ENCODE measurements at regions not wholly inside any gene's neighbourhood (a gene's known extent, or its start where the extent isn't known, plus 50 kb on each side); places are given as distances from the start of the nearest gene placed in this dataset.

DNA sequence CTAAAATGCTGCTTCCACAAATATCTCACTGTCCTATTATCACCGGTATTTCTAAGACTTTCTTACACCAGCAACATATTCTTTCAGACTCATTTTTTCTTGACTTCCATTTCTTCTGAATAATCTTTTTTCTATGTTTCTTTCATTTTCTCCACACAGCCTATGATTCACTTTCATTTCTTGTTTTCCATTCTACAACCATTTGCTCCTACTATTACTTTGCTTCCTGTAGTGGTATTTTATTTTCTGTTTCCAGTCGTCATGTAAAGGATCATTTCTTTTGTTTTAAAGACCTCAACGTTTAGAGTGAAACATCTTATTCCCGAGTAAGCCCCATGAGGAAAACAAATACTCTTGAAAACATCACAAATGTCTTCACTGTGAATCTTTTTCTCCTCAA, 182.2 kb upstream of the MDGA2 start:
- DNase-seq (ENCODE audit: low read depth), result no peak

DNA sequence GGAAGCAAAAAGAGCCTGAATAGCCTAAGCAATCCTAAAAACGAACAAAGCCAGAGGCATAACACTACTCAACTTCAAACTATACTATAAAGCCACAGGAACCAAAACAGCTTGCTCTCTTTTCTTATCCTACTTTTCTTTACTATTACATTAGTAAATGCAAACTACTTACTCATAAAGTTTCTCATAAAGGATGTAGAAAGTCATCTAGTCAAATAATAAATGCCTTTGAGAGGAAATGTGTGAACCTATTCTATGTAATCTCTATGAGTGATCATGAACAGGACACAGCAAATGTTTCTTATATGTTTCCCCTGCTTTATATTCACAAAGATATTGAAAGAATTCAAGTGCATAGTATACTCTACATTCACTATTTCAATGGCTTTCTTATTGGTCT, 176.9 kb upstream of the MDGA2 start:
- no peak for DNase-seq (ENCODE audit: low read depth)

DNA sequence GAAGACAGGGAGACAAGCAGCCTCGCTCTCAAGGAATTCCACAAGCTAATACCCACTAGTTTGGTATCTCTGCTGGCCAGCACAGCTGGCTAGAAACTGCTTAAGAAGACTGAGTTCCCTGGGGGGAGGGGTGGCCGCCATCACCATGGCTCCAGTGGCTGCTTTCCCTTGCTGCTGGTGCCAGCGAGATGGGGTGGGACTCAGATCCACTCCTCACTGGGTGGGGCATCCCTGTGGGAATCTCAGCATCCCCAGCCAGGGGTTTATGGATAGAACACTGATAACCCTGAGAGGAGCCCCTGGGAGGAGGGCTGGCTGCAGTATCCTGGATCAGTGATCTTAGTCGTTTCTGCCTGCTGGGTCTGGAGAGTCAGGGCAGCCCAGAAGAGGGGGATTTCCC, 170.6 kb upstream of the MDGA2 start:
- no peak for DNase-seq (ENCODE audit: low read depth)

DNA sequence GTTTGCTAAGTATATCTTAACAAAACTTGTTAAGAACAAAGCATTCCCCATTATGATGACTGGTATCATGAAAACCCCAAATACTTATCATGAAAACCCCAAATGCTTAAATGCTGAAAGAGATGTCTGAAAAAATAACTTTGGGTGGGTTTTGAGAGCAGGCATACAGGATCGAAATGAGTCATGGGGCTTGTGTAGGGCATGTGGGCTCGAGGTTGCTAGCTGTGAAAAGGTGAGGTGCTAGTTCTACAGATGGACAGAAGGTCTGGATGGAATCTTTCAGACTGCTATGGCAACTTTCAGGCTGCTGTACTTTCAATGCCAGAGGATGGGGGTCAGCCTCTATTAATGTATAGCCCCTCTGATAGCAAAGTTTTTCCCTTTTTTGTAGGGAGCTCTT, 167.8 kb upstream of the MDGA2 start:
- no peak for DNase-seq (ENCODE audit: low read depth)

DNA sequence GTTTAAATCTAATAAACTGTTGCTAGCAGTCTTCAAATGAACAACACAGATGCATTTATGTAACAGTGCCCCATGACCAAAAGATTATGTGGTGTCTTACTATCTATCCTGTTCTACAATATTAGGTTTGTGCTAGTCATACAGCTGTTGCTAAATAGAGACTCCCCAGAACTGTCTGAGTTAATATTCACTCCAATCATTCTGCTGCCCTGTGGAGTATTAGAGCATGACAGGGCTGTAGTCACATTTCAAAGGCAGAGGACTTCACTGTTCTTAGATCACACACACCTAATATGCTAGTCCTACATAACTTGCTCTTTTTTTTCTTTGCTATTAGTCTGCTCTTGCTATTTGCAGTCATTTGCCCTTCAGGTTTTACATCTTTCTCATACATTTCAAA, 157.6 kb upstream of the MDGA2 start:
- no peak for DNase-seq (ENCODE audit: low read depth)

DNA sequence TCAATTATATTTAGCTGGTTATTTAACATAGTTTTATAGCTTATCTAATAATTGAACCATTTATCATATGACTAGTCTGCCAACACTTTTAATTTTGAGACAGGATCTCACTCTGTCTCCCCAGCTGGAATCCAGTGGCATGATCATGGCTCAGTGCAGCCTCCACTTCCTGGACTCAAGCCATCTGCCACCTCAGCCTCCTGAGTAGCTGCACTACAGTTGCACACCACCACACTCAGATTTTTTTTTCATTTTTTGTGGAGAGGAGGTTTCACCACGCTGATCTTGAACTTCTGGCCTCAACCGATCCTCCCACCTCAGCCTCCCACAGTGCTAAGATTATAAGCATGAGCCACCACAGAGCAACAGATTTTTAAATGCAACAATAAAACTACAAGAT, 151.4 kb upstream of the MDGA2 start:
- no peak for DNase-seq (ENCODE audit: low read depth)

DNA sequence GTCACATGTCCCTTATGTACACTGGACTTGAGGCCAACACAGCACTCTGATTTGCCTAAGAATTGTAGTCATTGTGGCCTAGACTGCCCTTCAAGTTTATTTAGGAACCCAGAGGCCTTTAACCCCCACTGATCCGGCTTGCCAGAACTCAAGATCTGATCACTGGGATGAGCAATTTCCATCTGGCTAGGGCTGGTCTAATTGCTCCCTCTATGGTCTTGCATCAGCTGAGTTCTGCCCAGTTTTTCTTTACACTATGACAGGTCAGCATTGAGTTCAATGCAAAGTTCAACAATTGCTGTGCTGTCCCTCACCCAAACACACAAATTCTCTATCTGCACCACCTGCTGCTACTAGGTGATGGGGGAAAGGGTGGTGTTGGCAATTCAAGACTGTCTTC, 146.9 kb upstream of the MDGA2 start:
- no peak for DNase-seq (ENCODE audit: low read depth)

DNA sequence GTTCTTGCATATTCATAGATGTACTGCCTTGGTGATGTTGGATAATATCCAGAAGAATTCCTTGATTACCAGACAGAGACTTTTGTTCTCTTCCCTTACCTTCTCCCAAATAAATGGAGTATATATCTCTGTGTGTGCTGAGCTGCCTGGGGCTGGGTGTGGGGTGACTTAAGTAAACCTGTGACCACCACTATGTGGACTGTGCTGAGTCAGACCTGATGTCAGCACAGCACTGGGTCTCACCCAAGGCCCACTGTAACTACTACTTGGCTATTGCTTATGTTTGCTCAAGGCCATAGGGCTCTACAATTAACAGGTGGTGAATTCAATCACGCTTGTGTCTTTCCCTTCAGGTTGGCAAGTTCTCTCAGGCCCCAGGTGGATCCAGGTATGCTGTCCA, 145.7 kb upstream of the MDGA2 start:
- no peak for DNase-seq (ENCODE audit: low read depth)

DNA sequence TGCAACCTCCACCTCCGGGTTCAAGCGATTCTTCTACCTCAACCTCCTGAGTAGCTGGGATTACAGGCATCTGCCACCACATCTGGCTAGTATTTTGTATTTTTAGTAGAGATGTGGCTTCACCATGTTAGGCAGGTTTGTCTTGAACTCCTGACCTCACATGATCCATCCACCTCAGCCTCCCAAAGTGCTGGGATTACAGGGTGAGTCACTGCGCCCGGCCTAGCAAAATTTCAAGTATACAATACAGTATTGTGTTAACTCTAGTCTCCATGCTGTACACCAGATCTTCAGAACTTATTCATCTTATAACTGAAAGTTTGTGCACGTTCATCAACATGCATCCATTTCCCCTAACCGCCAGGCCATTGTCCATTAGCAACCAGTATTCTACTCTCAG, 115.1 kb upstream of the MDGA2 start:
- DNase-seq (ENCODE audit: low read depth), result no peak

DNA sequence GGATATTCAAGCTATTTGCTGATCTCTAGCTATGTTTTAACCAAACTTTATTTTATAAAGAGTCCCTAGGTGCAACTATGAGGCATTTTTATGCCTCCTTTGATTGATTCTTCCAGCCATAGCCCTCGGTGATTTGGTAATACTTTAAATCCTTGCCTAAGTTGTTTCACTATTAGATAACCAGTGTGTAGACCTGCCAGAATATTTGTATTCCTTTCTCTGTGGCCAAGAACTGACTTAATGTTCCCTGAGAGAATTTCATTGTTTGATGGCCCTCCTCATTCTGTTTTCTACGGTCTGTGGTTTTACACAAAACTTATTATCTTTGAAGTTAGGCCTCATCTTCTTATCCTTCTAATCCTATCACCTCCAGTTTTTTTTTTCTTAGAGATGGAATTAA, 109.7 kb upstream of the MDGA2 start:
- no peak for DNase-seq (ENCODE audit: low read depth)

DNA sequence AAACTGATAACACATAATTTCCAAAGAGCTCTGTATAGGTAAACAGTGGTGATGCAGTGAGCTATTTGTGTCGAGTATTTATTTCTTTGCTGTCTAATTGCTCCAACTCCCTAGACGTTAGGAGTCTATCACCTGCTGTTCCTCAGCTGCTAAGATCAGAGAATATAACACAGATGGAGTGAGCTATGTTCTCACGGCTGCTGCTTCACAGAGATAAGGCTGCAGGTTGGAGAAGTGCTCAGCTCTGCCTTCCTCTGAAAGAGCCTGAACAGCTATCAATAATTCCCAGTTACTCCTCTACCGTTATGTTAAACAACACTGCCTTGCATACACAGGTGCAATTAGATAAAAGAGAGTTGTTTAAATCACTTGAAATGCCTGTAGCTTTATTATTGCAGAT, 103.2 kb upstream of the MDGA2 start:
- no peak for DNase-seq (ENCODE audit: low read depth)

DNA sequence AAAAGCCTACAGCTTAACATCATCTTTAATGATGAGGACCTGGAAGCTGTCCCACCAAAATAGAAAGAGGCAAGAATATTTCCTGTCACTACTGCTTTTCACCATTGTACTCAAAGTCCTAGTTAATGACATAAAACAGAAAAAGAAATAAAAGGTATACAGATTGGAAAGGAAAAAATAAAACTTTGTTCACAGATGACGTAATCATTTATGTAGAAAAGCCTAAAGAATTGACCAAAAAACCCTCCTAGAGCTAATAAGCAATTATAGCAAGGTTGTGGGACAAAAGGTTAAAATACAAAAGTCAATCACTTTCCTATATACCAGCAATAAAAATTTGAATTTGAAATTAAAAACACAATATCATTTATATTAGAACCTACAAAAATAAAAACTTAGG, 97.2 kb upstream of the MDGA2 start:
- DNase-seq (ENCODE audit: low read depth), result no peak

DNA sequence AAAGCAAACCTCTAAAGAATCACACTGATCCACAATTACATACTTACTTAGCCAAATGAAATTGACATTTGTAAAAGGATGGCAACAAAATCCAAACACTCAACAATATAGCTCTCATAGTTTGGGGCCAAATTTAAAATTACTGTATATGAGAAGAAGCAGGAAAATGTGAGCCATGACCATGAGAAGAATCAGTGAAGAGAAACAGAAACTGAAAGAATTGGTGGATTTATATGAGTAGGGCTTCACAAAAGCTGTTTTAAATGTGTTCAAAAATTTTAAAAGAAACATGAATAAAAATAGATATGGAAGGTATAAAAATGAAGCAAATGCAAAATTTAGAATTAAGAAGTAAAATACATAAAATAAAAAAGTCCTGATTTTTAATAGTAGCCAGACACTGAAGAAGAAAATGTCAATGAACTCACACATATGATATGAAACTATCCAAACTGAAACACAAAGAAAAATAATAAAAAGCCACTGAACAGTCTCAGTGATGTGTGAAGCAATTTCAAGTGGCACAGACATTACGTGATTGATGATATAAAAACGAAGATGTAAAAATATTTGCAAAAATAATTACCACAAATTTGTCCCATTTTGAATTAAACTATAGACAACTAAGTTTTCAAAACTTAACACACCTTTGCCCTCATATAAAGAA, 87.9 kb upstream of the MDGA2 start:
- DNase-seq (ENCODE audit: low read depth), result no peak

DNA sequence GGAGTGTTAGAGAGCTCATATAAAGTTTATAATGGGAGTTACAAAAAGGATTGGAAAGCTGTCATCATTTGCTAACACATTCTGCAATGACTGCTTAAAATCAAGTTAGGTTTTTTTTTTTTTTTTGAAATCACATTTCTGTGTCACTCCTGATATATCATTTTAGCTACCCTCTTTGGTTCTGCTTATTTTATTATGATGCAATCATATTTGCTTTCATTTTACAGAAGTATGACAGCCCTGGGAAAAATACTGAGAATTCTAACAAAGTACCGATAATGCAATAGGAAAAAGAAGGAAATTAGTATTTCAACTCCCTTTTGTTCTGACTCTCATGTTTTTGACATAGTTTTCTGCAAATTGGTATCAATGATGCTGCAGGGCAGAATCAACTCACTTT, 71.6 kb upstream of the MDGA2 start:
- no peak for DNase-seq (ENCODE audit: low read depth)

DNA sequence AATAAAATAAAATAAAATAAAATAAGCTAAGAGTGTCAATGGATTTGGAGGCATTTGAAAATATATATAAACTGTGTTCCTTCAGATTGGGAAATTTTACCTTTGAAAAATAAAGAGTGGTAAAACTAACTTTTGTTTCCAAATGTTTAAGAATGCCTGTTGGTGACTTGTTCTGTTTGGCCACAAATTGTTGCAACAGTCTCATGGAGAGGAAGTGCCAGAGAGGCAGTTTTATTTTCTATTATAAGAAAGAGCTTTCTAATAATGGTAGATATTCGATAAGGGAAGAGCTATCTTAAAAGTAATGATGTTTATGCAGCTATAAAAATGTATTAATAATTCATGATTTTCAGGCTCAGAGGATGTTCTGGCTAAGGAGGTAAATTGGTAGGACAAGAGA, 68.8 kb upstream of the MDGA2 start:
- no peak for DNase-seq (ENCODE audit: low read depth)

DNA sequence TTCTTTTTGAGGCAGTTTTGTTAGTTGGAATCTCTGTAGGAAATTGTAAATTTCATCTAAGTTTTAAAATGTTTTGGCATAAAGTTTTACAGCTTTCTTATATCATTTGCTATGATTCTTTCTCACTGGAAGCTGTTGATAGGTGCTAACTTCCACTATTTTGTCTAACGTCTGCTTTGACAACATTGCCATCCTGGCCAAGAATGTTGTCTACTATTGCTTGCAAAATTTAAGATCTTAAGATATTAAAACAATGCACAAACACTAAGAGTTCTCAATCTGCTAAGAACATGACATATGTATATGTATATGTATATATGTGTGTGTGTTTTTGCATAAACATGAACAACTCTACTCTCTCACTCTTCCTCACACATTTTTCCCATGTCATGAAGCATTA, 64.1 kb upstream of the MDGA2 start:
- DNase-seq (ENCODE audit: low read depth), result no peak

DNA sequence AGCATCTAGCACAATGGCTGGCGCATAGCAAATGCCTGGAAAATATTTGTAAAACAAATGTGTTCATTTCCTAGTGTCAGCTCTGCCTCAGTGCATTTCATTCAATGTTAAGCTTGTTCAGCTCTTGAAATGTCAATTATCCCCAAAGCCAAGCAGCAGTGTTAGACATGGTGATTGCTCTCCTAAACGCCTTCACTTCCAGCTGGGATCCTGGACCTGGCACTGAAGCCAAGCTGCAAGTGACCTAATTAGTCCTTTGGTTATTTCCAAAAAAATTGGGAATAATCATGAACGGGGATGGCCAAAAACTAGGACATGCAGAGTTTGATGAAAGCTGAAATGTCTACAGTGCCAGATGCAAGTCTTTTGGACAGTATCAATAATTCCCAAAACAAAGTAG, 54.9 kb upstream of the MDGA2 start:
- DNase-seq (ENCODE audit: low read depth), result no peak

Data from stromal cell of bone marrow (primary cell).